ENCODE measurements at regions not wholly inside any gene's neighbourhood (a gene's known extent, or its start where the extent isn't known, plus 50 kb on each side); places are given as distances from the start of the nearest gene placed in this dataset.

GRCh38 chr16:17657045-17657444 is 186.3 kb upstream of the XYLT1 start:
- TF ChIP-seq GATA3 (IDR thresholded peaks at IDR 0.05; ENCODE audit: low read depth, low read length) = no peak
- TF ChIP-seq GATA2 (IDR thresholded peaks at IDR 0.05; ENCODE audit: low read depth, low read length) = no peak
